Keratinocyte (primary cell): ENCODE measurements at regions not wholly inside any gene's neighbourhood (a gene's known extent, or its start where the extent isn't known, plus 50 kb on each side); places are given as distances from the start of the nearest gene placed in this dataset.

Source experiments
- DNase-seq: peaks from one replicate; pipeline ENCODE4 v3.0.0-alpha.2; 2011; ENCODE audit warnings: low read depth, missing footprints, low spot score
- FAIRE-seq: peaks from 2 replicates; lab custom pipeline; 2011; peaks lifted over from hg19 to GRCh38; lab: Jason Lieb, UNC
- H2AFZ ChIP-seq: 2 replicates; pipeline ENCODE4 v1.6.0; 2012; ENCODE audit warnings: low read length, control low read depth, inconsistent platforms; ENCODE audit not compliant: control insufficient read depth
- H3K27ac ChIP-seq: 2 replicates; pipeline ENCODE4 v1.5.1; 2011; ENCODE audit warnings: low read length; ENCODE audit not compliant: control insufficient read depth, insufficient read depth
- H3K27me3 ChIP-seq: 3 replicates; pipeline ENCODE4 v1.6.0; 2011; ENCODE audit warnings: low read length; ENCODE audit not compliant: control insufficient read depth, insufficient read depth; ENCODE audit errors: extremely low read depth
- H3K36me3 ChIP-seq, 2 experiments: 2 replicates in 1 of 2; 3 replicates in 1 of 2; pipeline ENCODE4 v1.5.1; 2011; ENCODE audit warnings: low read length in 2 of 2, mild to moderate bottlenecking in 1 of 2; ENCODE audit not compliant: control insufficient read depth in 2 of 2, insufficient read depth in 2 of 2; ENCODE audit errors: extremely low read depth in 1 of 2
- H3K4me1 ChIP-seq: 3 replicates; pipeline ENCODE4 v1.5.1; 2011; ENCODE audit warnings: low read length; ENCODE audit not compliant: control insufficient read depth, insufficient read depth; ENCODE audit errors: extremely low read depth
- H3K4me2 ChIP-seq: 3 replicates; pipeline ENCODE4 v1.6.0; 2011; ENCODE audit warnings: low read depth, low read length; ENCODE audit not compliant: control insufficient read depth, insufficient read depth; ENCODE audit errors: extremely low read depth
- H3K4me3 ChIP-seq, 3 experiments: fragments of 200-600 bp in 1 of 3; sonication (generic) in 1 of 3; 2 replicates in 2 of 3; 3 replicates in 1 of 3; pipeline ENCODE4 v1.5.1; 2011 to 2016; ENCODE audit warnings: low read length in 3 of 3, mild to moderate bottlenecking in 3 of 3, control low read depth in 2 of 3, inconsistent platforms in 1 of 3, low read depth in 1 of 3, mixed read lengths in 1 of 3, mixed run types in 1 of 3, moderate library complexity in 1 of 3; ENCODE audit not compliant: control insufficient read depth in 2 of 3, insufficient read depth in 2 of 3; ENCODE audit errors: extremely low read depth in 1 of 3
- H3K79me2 ChIP-seq: 2 replicates; pipeline ENCODE4 v1.6.0; 2012; ENCODE audit warnings: low read length; ENCODE audit not compliant: control insufficient read depth, insufficient read depth
- H3K9ac ChIP-seq: 3 replicates; pipeline ENCODE4 v1.6.0; 2011; ENCODE audit warnings: low read length; ENCODE audit not compliant: control insufficient read depth, insufficient read depth; ENCODE audit errors: extremely low read depth
- H3K9me1 ChIP-seq: 3 replicates; pipeline ENCODE4 v1.6.0; 2011; ENCODE audit warnings: low read length; ENCODE audit not compliant: control insufficient read depth, insufficient read depth; ENCODE audit errors: extremely low read depth
- H3K9me3 ChIP-seq: 2 replicates; pipeline ENCODE4 v1.5.1; 2012; ENCODE audit warnings: low read depth, low read length; ENCODE audit not compliant: control insufficient read depth
- H4K20me1 ChIP-seq: 3 replicates; pipeline ENCODE4 v1.6.0; 2011; ENCODE audit warnings: low read length; ENCODE audit not compliant: control insufficient read depth, insufficient read depth; ENCODE audit errors: extremely low read depth
- EZH2 ChIP-seq: IDR thresholded peaks from one replicate; pipeline ENCODE4 v1.6.1; 2012; ENCODE audit warnings: inconsistent platforms, mild to moderate bottlenecking, low read length, moderate library complexity
- dilution Hi-C: fragments of 300-500 bp; cut with MboI; formaldehyde crosslinking; loops from one replicate; pipeline ENCODE4 v1.7.0; 2020; ENCODE audit warnings: low sequenced_read_pairs; ENCODE audit not compliant: extremely low pct_ligation_motif_present
- TF ChIP-seq, protein P1 (sequence below), 3 experiments: IDR thresholded peaks in 1 of 3; conservative IDR thresholded peaks in 1 of 3; optimal IDR thresholded peaks in 1 of 3; 2 replicates in 2 of 3; 3 replicates in 1 of 3; pipeline versions ENCODE3 to v1.5.1; 2011; ENCODE audit warnings: low read length in 3 of 3, mild to moderate bottlenecking in 3 of 3, moderate library complexity in 2 of 3, control low read depth in 1 of 3, inconsistent platforms in 1 of 3; ENCODE audit not compliant: insufficient read depth in 2 of 3; ENCODE audit errors: extremely low read depth in 1 of 3

DNA sequence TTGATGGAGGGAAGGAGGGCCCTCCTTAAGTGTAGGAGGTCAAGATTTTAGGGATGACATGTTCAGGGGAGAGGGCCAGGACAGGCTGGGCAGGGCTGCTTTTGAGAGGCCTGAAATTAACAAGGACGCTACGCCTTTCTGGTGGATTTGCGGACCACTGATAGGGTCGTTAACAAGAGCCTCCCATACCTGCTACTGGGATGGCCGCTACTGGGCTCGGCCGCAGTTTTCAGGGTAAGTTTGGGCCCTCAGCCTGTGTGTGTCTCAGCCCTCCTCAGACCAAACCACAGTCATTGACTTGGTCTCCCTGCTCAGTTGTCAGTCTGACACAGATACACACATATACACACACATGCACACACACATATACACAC, 180.9 kb downstream of the SMAD2 start:
- no peaks in the 10 kb centered on the region for H4K20me1 ChIP-seq
- no peak for FAIRE-seq
- no peak overlapping the region for H3K4me3 ChIP-seq
- peaks cover 4% of the 10 kb centered on the region for H3K27me3 ChIP-seq
- dilution Hi-C loops: no loop called here
- H3K9me3 ChIP-seq: no peaks in the 10 kb centered on the region
- TF ChIP-seq, protein P1, sequence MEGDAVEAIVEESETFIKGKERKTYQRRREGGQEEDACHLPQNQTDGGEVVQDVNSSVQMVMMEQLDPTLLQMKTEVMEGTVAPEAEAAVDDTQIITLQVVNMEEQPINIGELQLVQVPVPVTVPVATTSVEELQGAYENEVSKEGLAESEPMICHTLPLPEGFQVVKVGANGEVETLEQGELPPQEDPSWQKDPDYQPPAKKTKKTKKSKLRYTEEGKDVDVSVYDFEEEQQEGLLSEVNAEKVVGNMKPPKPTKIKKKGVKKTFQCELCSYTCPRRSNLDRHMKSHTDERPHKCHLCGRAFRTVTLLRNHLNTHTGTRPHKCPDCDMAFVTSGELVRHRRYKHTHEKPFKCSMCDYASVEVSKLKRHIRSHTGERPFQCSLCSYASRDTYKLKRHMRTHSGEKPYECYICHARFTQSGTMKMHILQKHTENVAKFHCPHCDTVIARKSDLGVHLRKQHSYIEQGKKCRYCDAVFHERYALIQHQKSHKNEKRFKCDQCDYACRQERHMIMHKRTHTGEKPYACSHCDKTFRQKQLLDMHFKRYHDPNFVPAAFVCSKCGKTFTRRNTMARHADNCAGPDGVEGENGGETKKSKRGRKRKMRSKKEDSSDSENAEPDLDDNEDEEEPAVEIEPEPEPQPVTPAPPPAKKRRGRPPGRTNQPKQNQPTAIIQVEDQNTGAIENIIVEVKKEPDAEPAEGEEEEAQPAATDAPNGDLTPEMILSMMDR (optimal IDR thresholded peaks at IDR 0.05 in 1 of 3, IDR thresholded peaks at IDR 0.05 in 1 of 3, conservative IDR thresholded peaks at IDR 0.05 in 1 of 3; ENCODE audit: extremely low read depth in 1 of 3, insufficient read depth in 2 of 3, low read length in 3 of 3): no peak
- TF ChIP-seq EZH2: no peak
- no peaks in the 10 kb centered on the region for H3K4me1 ChIP-seq
- H3K79me2 ChIP-seq: no peaks in the 10 kb centered on the region
- no peaks in the 10 kb centered on the region for H3K36me3 ChIP-seq
- no peak for DNase-seq
- no peak overlapping the region for H3K9ac ChIP-seq
- H3K9me1 ChIP-seq: no peaks in the 10 kb centered on the region
- H3K4me2 ChIP-seq: no peak overlapping the region
- no peak overlapping the region for H3K27ac ChIP-seq
- no peak overlapping the region for H2AFZ ChIP-seq

DNA sequence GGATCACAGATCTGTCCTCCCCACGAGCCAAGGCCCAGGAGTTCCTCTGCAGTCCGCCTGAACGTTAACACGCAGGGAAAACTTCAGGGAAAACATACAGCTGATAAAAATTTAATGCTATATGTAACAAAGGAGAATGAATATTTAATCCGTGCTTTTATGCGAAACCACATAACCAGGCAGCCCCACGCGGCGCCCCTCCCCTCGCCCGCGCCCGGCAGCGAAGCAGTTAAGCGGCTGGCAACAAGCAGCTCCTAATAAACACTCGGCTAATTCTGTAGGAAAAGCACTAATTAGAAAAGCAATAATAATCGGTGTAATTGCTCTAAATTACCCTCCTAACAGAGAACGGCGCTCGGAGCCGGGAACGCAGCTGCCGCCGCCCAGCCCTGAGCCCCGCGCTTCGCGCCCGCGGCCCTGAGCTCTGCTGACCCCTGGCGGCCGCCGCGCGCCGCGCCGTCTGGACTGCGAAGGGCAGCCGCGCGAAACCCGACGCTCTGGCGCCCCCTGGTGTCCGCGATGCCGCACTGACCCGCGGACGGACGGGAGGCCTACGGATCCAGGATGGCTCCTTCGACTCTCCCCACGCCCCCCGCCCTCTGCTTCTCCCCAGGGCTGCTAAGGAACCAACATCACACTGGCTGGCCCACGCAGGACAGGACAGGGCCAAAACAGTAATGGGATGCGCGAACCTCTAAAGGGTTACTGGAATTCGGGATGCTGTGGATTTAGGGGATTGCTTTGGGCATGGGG, 181.4 kb downstream of the SMAD2 start:
- no peak for DNase-seq
- Histone ChIP-seq H3K4me2 (peak overlapping the region; percentile 64), H2AFZ (peak overlapping the region; percentile 31), H3K9me1 (no peaks in the 10 kb centered on the region), H3K9ac (no peak overlapping the region), H3K27ac (no peak overlapping the region), H3K4me3 (peak overlapping the region in 1 of 3 experiments; percentile 30), H3K4me1 (no peaks in the 10 kb centered on the region), H4K20me1 (no peaks in the 10 kb centered on the region), H3K9me3 (no peaks in the 10 kb centered on the region), H3K79me2 (no peaks in the 10 kb centered on the region), H3K27me3 (peaks cover 4% of the 10 kb centered on the region), H3K36me3 (no peaks in the 10 kb centered on the region)
- no peak for FAIRE-seq
- dilution Hi-C loops: no loop called here
- TF ChIP-seq, protein P1 (optimal IDR thresholded peaks at IDR 0.05 in 1 of 3, IDR thresholded peaks at IDR 0.05 in 1 of 3, conservative IDR thresholded peaks at IDR 0.05 in 1 of 3; ENCODE audit: extremely low read depth in 1 of 3, insufficient read depth in 2 of 3, low read length in 3 of 3): peak; percentile 87 to 99 (median 95)
- TF ChIP-seq EZH2: no peak
